Transverse colon (tissue), 4 donors: ENCODE measurements at regions not wholly inside any gene's neighbourhood (a gene's known extent, or its start where the extent isn't known, plus 50 kb on each side); places are given as distances from the start of the nearest gene placed in this dataset.
"Not testable (repeated sequence)": the region's sequence is repeated elsewhere in the genome, so short reads cannot be mapped to it uniquely, and the experiment has no call there.

Source experiments
- DNase-seq: peaks from one replicate; pipeline ENCODE4 v3.0.0-alpha.2; 2019
- H3K27ac ChIP-seq, 4 donors: fragments of 200-600 bp; sonication (generic); 2 replicates each; pipeline ENCODE4 v1.5.1; 2016 to 2018; ENCODE audit warnings: inconsistent platforms in 4 of 4
- H3K27me3 ChIP-seq: fragments of 200-600 bp; sonication (generic); 2 replicates; pipeline ENCODE4 v1.5.1; 2017; ENCODE audit warnings: inconsistent platforms
- H3K36me3 ChIP-seq, 4 donors: fragments of 200-600 bp; sonication (generic); 2 replicates each; pipeline ENCODE4 v1.5.1; 2017 to 2019; ENCODE audit warnings: inconsistent platforms in 4 of 4
- H3K4me1 ChIP-seq, 4 donors: fragments of 200-600 bp; sonication (generic); 2 replicates each; pipeline ENCODE4 v1.5.1; 2017 to 2020; ENCODE audit warnings: inconsistent platforms in 4 of 4
- H3K4me3 ChIP-seq, 4 donors: fragments of 200-600 bp; sonication (generic); 1 replicate in 1 of 4; 2 replicates in 3 of 4; pipeline versions ENCODE4 v1.5.1 to v1.6.1; 2017 to 2019; ENCODE audit warnings: inconsistent platforms in 4 of 4
- H3K9me3 ChIP-seq, 2 donors: fragments of 200-600 bp; sonication (generic); 2 replicates each; pipeline ENCODE4 v1.5.1; 2017 to 2019; ENCODE audit warnings: inconsistent platforms in 2 of 2
- CTCF ChIP-seq, 5 experiments: fragments of 200-600 bp in 3 of 5; fragments of 450-650 bp in 2 of 5; sonication (generic) in 3 of 5; IDR thresholded peaks; 1 replicate in 2 of 5; 2 replicates in 3 of 5; pipeline ENCODE4 v1.5.1; 2016 to 2017; ENCODE audit warnings: antibody characterized with exemption in 5 of 5, inconsistent platforms in 3 of 5, mild to moderate bottlenecking in 2 of 5, moderate library complexity in 1 of 5
- EP300 ChIP-seq: sonication (generic); formaldehyde crosslinking; IDR thresholded peaks from one replicate; pipeline ENCODE4 v1.6.1; 2017; ENCODE audit warnings: antibody characterized with exemption, low read depth
- POLR2A ChIP-seq: fragments of 450-650 bp; IDR thresholded peaks from one replicate; pipeline ENCODE4 v1.6.1; 2016; ENCODE audit warnings: antibody characterized with exemption, mild to moderate bottlenecking, moderate library complexity
- POLR2AphosphoS5 ChIP-seq, 3 donors: sonication (generic); formaldehyde crosslinking; IDR thresholded peaks; one replicate each; pipeline ENCODE4 v1.6.1; 2016; ENCODE audit warnings: antibody characterized with exemption in 3 of 3
- WGBS, 2 donors: methylation state at CpG; one replicate each; pipeline ENCODE4 v1.1.5; 2018; ENCODE audit warnings: low coverage in 1 of 2; 5-methylcytosine and 5-hydroxymethylcytosine counted together
- in situ Hi-C, 4 donors: fragments of 200-750 bp; cut with MboI; loops; one replicate each; pipeline versions ENCODE4 v1.15.0 to v1.15.1; 2017; ENCODE audit warnings: low sequenced_read_pairs in 3 of 4, low pct_ligation_motif_present in 1 of 4, low pct_unique_long_range_greater_than_20kb in 1 of 4
- intact Hi-C: fragments of 100-400 bp; cut with DNase I; formaldehyde crosslinking; loops from one replicate; pipeline ENCODE4 v1.15.1; 2023; ENCODE audit warnings: low total_unique reads

DNA sequence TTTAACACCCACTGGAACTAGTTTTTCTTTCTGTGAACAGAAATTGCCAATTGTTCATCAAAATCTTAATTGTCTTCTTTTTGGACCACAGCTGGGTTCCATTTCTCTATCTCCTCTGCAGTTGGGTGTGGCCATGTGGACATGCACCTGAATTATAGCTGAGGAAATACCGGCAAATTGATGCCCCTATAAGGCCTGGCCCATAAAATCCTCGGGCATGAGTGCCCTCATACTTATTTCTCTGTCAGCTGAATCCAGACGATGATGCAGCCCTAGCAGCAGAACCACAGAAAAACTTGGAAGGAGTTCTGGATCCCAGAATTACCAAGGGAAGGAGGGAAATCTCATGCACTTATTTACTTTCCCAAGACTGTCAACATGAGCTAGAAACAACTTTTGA lies 249.0 kb downstream of the CYRIA start:
- DNase-seq = no peak
- in situ Hi-C loops (no loop called here), intact Hi-C loops (no loop called here)
- TF ChIP-seq POLR2A (no peak), POLR2AphosphoS5 (IDR thresholded peaks at IDR 0.05) (no peak), CTCF (IDR thresholded peaks at IDR 0.05) (no peak)
- no peaks in the 10 kb centered on the region for H3K27me3 ChIP-seq
- WGBS, 2 donors = 40 to 57% methylated on average over 2 to 3 of the region's 3 CpGs
- no peaks in the 10 kb centered on the region for H3K9me3 ChIP-seq
- H3K4me3 ChIP-seq = no peak overlapping the region
- H3K4me1 ChIP-seq = no peaks in the 10 kb centered on the region
- no peak overlapping the region for H3K27ac ChIP-seq
- no peaks in the 10 kb centered on the region for H3K36me3 ChIP-seq

- H3K4me3 ChIP-seq, H3K27ac ChIP-seq, H3K9me3 ChIP-seq, H3K4me1 ChIP-seq, in situ Hi-C loops, H3K27me3 ChIP-seq, intact Hi-C loops, H3K36me3 ChIP-seq, DNase-seq: not testable (repeated sequence)
- WGBS, 2 donors = 43 to 77% methylated on average over 1 to 6 of the region's 6 CpGs
Measured at GRCh38 chr2:16415861-16416260, 249.8 kb downstream of the CYRIA start.

- H3K4me3 ChIP-seq = no peak overlapping the region
- 40 to 80% methylated on average over 1 of the region's 1 CpG for WGBS, 2 donors
- H3K4me1 ChIP-seq = no peaks in the 10 kb centered on the region
- in situ Hi-C loops (no loop called here), intact Hi-C loops (no loop called here)
- H3K9me3 ChIP-seq = no peaks in the 10 kb centered on the region
- TF ChIP-seq POLR2AphosphoS5 (IDR thresholded peaks at IDR 0.05) = no peak
- no peak for DNase-seq
- H3K27me3 ChIP-seq = no peaks in the 10 kb centered on the region
- no peak overlapping the region for H3K27ac ChIP-seq
- H3K36me3 ChIP-seq = no peaks in the 10 kb centered on the region
Measured at GRCh38 chr2:16413947-16414346, 251.7 kb downstream of the CYRIA start.

DNA sequence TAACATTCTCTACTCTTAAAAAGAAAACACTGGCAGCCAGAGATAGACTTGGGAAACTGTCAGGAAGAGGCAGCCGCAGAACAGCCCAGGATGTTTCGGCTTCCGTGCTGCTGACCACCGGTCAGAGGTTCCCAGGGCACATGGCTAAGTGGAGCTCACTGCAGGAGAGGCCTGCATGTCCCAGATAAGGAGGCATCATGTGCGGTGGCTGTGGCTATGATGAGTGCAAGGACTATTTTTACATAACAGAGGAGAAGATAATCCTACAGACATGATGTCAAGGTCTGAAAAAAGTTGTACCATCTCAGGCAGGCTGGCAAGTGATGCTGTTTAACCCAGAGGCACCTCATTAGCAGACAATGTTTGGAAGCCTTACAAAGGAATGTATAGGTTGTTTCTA lies 252.3 kb downstream of the CYRIA start:
- Histone ChIP-seq H3K36me3 (no peaks in the 10 kb centered on the region), H3K9me3 (no peaks in the 10 kb centered on the region), H3K4me3 (no peak overlapping the region), H3K27ac (no peak overlapping the region), H3K4me1 (no peaks in the 10 kb centered on the region), H3K27me3 (no peaks in the 10 kb centered on the region)
- intact Hi-C loops (no loop called here), in situ Hi-C loops (no loop called here)
- WGBS, 2 donors = 54 to 56% methylated on average over 4 to 5 of the region's 5 CpGs
- no peak for TF ChIP-seq POLR2AphosphoS5 (IDR thresholded peaks at IDR 0.05)
- TF ChIP-seq EP300 = no peak
- no peak for TF ChIP-seq POLR2A
- TF ChIP-seq CTCF (IDR thresholded peaks at IDR 0.05) = no peak
- DNase-seq = no peak

DNA sequence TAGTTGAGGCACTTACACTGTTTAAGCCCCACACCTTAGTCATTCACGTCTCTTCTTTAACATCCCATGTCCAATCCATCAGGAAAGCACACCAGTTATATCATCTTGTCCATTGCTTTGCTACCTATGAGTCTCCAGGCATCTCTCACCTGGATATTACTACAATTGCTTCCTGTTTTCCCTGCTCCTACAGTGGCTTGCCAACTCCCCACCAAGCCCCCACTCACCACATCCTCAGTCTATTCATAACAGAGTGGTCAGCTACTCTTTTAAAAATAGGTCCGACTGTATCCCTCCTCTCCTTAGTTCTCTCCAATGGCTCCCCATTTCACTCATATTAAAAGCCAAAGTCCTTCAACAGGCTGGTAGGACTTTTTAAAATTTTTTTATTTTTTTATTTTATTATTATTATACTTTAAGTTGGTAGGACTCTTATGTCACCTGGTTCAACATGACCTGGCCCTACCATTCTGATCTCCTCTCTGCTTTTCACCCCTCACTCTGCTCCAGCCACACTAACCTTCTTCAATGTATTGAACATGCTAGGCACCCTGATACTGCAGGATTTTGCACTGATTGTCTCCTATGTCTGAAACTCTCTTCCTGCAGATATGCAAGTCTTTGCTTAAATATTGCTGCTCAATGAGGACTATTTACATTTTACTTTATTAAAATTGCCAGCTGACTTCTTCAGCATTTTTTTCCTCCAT lies 253.2 kb downstream of the CYRIA start:
- H3K4me1 ChIP-seq = no peaks in the 10 kb centered on the region
- H3K27ac ChIP-seq = no peak overlapping the region
- intact Hi-C loops (no loop called here), in situ Hi-C loops (no loop called here)
- H3K27me3 ChIP-seq = no peaks in the 10 kb centered on the region
- H3K36me3 ChIP-seq = no peaks in the 10 kb centered on the region
- no peaks in the 10 kb centered on the region for H3K9me3 ChIP-seq
- WGBS, 2 donors = 91 to 92% methylated on average over 2 of the region's 2 CpGs
- no peak overlapping the region for H3K4me3 ChIP-seq
- DNase-seq = no peak
- no peak for TF ChIP-seq CTCF (IDR thresholded peaks at IDR 0.05)
- no peak for TF ChIP-seq POLR2AphosphoS5 (IDR thresholded peaks at IDR 0.05)
- TF ChIP-seq EP300 = no peak
- TF ChIP-seq POLR2A = no peak
